Vagina (tissue), 2 donors: ENCODE measurements at regions not wholly inside any gene's neighbourhood (a gene's known extent, or its start where the extent isn't known, plus 50 kb on each side); places are given as distances from the start of the nearest gene placed in this dataset.

Source experiments
- DNase-seq, 2 donors: peaks; one replicate each; pipeline ENCODE4 v3.0.0-alpha.2; 2017; ENCODE audit errors: extremely low spot score in 2 of 2
- H3K27ac ChIP-seq: fragments of 200-600 bp; sonication (generic); one replicate; pipeline ENCODE4 v1.5.1; 2019
- H3K27me3 ChIP-seq: fragments of 200-600 bp; sonication (generic); one replicate; pipeline ENCODE4 v1.5.1; 2019
- H3K36me3 ChIP-seq, 2 donors: fragments of 200-600 bp; sonication (generic); one replicate each; pipeline ENCODE4 v1.5.1; 2017 to 2019
- H3K4me1 ChIP-seq: fragments of 200-600 bp; sonication (generic); one replicate; pipeline ENCODE4 v1.5.1; 2019
- H3K4me3 ChIP-seq, 2 donors: fragments of 200-600 bp; sonication (generic); 1 replicate in 1 of 2; 2 replicates in 1 of 2; pipeline ENCODE4 v1.5.1; 2016 to 2019
- H3K9me3 ChIP-seq: fragments of 200-600 bp; sonication (generic); one replicate; pipeline ENCODE4 v1.5.1; 2019
- CTCF ChIP-seq, 3 experiments: fragments of 450-650 bp in 2 of 3; fragments of 200-600 bp in 1 of 3; sonication (generic) in 1 of 3; IDR thresholded peaks; one replicate each; pipeline ENCODE4 v1.5.1; 2017 to 2019; ENCODE audit warnings: antibody characterized with exemption in 3 of 3, mild to moderate bottlenecking in 2 of 3, moderate library complexity in 2 of 3
- POLR2A ChIP-seq, 2 donors: fragments of 450-650 bp; IDR thresholded peaks; one replicate each; pipeline ENCODE4 v1.6.1; 2017; ENCODE audit warnings: antibody characterized with exemption in 2 of 2, mild to moderate bottlenecking in 2 of 2, moderate library complexity in 2 of 2
- POLR2AphosphoS5 ChIP-seq, 2 donors: sonication (generic); formaldehyde crosslinking; IDR thresholded peaks; one replicate each; pipeline ENCODE4 v1.9.0; 2017; ENCODE audit warnings: antibody characterized with exemption in 2 of 2, mild to moderate bottlenecking in 2 of 2, low read depth in 1 of 2; ENCODE audit not compliant: insufficient read depth in 1 of 2
- intact Hi-C: fragments of 100-400 bp; cut with DNase I; formaldehyde crosslinking; loops from one replicate; pipeline ENCODE4 v1.15.1; 2023

- H3K4me1 ChIP-seq, result no peaks in the 10 kb centered on the region
- H3K36me3 ChIP-seq, result no peaks in the 10 kb centered on the region
- no peaks in the 10 kb centered on the region for H3K27me3 ChIP-seq
- DNase-seq, result no peak
- TF ChIP-seq POLR2A (IDR thresholded peaks at IDR 0.05), result no peak
- no peak for TF ChIP-seq CTCF (IDR thresholded peaks at IDR 0.05)
- TF ChIP-seq POLR2AphosphoS5 (IDR thresholded peaks at IDR 0.05; ENCODE audit: insufficient read depth in 1 of 2, low read depth in 1 of 2), result no peak
- H3K4me3 ChIP-seq, result no peak overlapping the region
- intact Hi-C loops, result no loop called here
- no peak overlapping the region for H3K27ac ChIP-seq
- no peaks in the 10 kb centered on the region for H3K9me3 ChIP-seq
These were observed 287.4 kb downstream of the RBM43 start for GRCh38 chr2:150974234-150974633.

GRCh38 chr2:150971910-150972309, 289.8 kb downstream of the RBM43 start:
- TF ChIP-seq POLR2AphosphoS5 (IDR thresholded peaks at IDR 0.05; ENCODE audit: insufficient read depth in 1 of 2, low read depth in 1 of 2), result no peak
- no peak for TF ChIP-seq CTCF (IDR thresholded peaks at IDR 0.05)
- TF ChIP-seq POLR2A (IDR thresholded peaks at IDR 0.05), result no peak
- no peaks in the 10 kb centered on the region for H3K36me3 ChIP-seq
- no peak overlapping the region for H3K4me3 ChIP-seq
- no peak for DNase-seq
- H3K27ac ChIP-seq, result no peak overlapping the region
- no peaks in the 10 kb centered on the region for H3K9me3 ChIP-seq
- H3K4me1 ChIP-seq, result no peaks in the 10 kb centered on the region
- intact Hi-C loops, result no loop called here
- H3K27me3 ChIP-seq, result no peaks in the 10 kb centered on the region

GRCh38 chr2:150963336-150963735, 298.3 kb downstream of the RBM43 start:
- H3K4me3 ChIP-seq, result no peak overlapping the region
- no peaks in the 10 kb centered on the region for H3K36me3 ChIP-seq
- intact Hi-C loops, result no loop called here
- DNase-seq, result no peak
- H3K4me1 ChIP-seq, result no peaks in the 10 kb centered on the region
- TF ChIP-seq CTCF (IDR thresholded peaks at IDR 0.05) (no peak), POLR2AphosphoS5 (IDR thresholded peaks at IDR 0.05; ENCODE audit: insufficient read depth in 1 of 2, low read depth in 1 of 2) (no peak), POLR2A (IDR thresholded peaks at IDR 0.05) (no peak)
- H3K9me3 ChIP-seq, result no peaks in the 10 kb centered on the region
- no peak overlapping the region for H3K27ac ChIP-seq
- H3K27me3 ChIP-seq, result no peaks in the 10 kb centered on the region

- H3K4me3 ChIP-seq, result no peak overlapping the region
- H3K36me3 ChIP-seq, result no peaks in the 10 kb centered on the region
- H3K4me1 ChIP-seq, result no peaks in the 10 kb centered on the region
- no peaks in the 10 kb centered on the region for H3K9me3 ChIP-seq
- no peak for DNase-seq
- H3K27me3 ChIP-seq, result no peaks in the 10 kb centered on the region
- intact Hi-C loops, result no loop called here
- TF ChIP-seq CTCF (IDR thresholded peaks at IDR 0.05) (no peak), POLR2A (IDR thresholded peaks at IDR 0.05) (no peak), POLR2AphosphoS5 (IDR thresholded peaks at IDR 0.05; ENCODE audit: insufficient read depth in 1 of 2, low read depth in 1 of 2) (no peak)
- no peak overlapping the region for H3K27ac ChIP-seq
These were observed 306.4 kb downstream of the RBM43 start for GRCh38 chr2:150955231-150955630.

GRCh38 chr2:150946831-150947230, 314.8 kb downstream of the RBM43 start:
- Histone ChIP-seq H3K27ac (no peak overlapping the region), H3K36me3 (no peaks in the 10 kb centered on the region), H3K27me3 (no peaks in the 10 kb centered on the region), H3K4me1 (no peaks in the 10 kb centered on the region), H3K4me3 (no peak overlapping the region), H3K9me3 (no peaks in the 10 kb centered on the region)
- no peak for DNase-seq
- TF ChIP-seq POLR2AphosphoS5 (IDR thresholded peaks at IDR 0.05; ENCODE audit: insufficient read depth in 1 of 2, low read depth in 1 of 2), result no peak
- no peak for TF ChIP-seq CTCF (IDR thresholded peaks at IDR 0.05)
- TF ChIP-seq POLR2A (IDR thresholded peaks at IDR 0.05), result no peak
- intact Hi-C loops, result no loop called here
